Body of pancreas (tissue), 4 donors: ENCODE measurements at regions not wholly inside any gene's neighbourhood (a gene's known extent, or its start where the extent isn't known, plus 50 kb on each side); places are given as distances from the start of the nearest gene placed in this dataset.
"Not testable (repeated sequence)": the region's sequence is repeated elsewhere in the genome, so short reads cannot be mapped to it uniquely, and the experiment has no call there.

Experiments
- POLR2A ChIP-seq, 3 donors: fragments of 450-650 bp; IDR thresholded peaks; one replicate each; pipeline ENCODE4 v1.6.1; 2016; ENCODE audit warnings: antibody characterized with exemption in 3 of 3, mild to moderate bottlenecking in 2 of 3
- TF ChIP-seq, protein P1 (sequence below), 7 experiments: fragments of 450-650 bp in 4 of 7; fragments of 200-600 bp in 3 of 7; sonication (generic) in 3 of 7; IDR thresholded peaks; one replicate each; pipeline ENCODE4 v1.5.1; 2016 to 2019; ENCODE audit warnings: antibody characterized with exemption in 7 of 7

DNA sequence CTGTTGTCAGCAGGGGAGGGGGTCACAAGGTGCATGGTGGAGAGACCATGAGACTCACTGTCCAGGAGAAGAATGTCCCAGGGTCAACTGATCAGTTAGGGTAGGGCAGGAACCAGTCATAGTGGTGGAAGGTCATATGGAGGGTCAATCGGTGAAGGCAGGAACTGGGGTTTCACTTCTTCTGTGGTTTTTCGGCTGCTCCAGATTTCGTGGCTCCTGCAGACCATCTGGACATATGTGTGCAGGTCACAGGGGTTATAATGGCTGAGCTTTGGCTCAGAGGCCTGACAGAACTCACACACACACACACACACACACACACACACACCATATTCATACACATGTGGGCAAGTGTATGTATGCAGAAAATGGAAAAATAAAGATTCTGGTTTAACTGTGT is 502.0 kb upstream of the ROBO2 start:
- TF ChIP-seq POLR2A (IDR thresholded peaks at IDR 0.05) = not testable (repeated sequence)
- TF ChIP-seq, protein P1, sequence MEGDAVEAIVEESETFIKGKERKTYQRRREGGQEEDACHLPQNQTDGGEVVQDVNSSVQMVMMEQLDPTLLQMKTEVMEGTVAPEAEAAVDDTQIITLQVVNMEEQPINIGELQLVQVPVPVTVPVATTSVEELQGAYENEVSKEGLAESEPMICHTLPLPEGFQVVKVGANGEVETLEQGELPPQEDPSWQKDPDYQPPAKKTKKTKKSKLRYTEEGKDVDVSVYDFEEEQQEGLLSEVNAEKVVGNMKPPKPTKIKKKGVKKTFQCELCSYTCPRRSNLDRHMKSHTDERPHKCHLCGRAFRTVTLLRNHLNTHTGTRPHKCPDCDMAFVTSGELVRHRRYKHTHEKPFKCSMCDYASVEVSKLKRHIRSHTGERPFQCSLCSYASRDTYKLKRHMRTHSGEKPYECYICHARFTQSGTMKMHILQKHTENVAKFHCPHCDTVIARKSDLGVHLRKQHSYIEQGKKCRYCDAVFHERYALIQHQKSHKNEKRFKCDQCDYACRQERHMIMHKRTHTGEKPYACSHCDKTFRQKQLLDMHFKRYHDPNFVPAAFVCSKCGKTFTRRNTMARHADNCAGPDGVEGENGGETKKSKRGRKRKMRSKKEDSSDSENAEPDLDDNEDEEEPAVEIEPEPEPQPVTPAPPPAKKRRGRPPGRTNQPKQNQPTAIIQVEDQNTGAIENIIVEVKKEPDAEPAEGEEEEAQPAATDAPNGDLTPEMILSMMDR (IDR thresholded peaks at IDR 0.05) = not testable (repeated sequence)
